GM20000 (cell line): ENCODE measurements at regions not wholly inside any gene's neighbourhood (a gene's known extent, or its start where the extent isn't known, plus 50 kb on each side); places are given as distances from the start of the nearest gene placed in this dataset.

Source experiments
- DNase-seq: peaks from one replicate; pipeline ENCODE4 v3.0.0; 2012; ENCODE audit warnings: low spot score
- CTCF ChIP-seq: IDR thresholded peaks from 2 replicates; pipeline ENCODE4 v1.5.1; 2012; ENCODE audit warnings: mild to moderate bottlenecking, control low read depth; ENCODE audit errors: extremely low read depth, missing control alignments

GRCh38 chr18:66440433-66440832 is 163.5 kb downstream of the CDH19 start:
- no peak for TF ChIP-seq CTCF
- DNase-seq: no peak

GRCh38 chr18:66439670-66440069 is 164.2 kb downstream of the CDH19 start:
- no peak for DNase-seq
- no peak for TF ChIP-seq CTCF

GRCh38 chr18:66438711-66439536 is 165.0 kb downstream of the CDH19 start:
- DNase-seq: no peak
- TF ChIP-seq CTCF: no peak

- TF ChIP-seq CTCF: no peak
- no peak for DNase-seq
These were observed 171.3 kb downstream of the CDH19 start for GRCh38 chr18:66432636-66433035.

GRCh38 chr18:66428795-66429194 is 175.1 kb downstream of the CDH19 start:
- no peak for TF ChIP-seq CTCF
- DNase-seq: no peak

- TF ChIP-seq CTCF: no peak
These were observed 184.5 kb downstream of the CDH19 start for GRCh38 chr18:66419400-66419799.

GRCh38 chr18:66410692-66411091 is 193.2 kb downstream of the CDH19 start:
- no peak for DNase-seq
- no peak for TF ChIP-seq CTCF

More at GRCh38 chr18:66419400-66419799, 184.5 kb downstream of the CDH19 start:
- no peak for DNase-seq
